Liver (tissue), 3 donors: ENCODE measurements at regions not wholly inside any gene's neighbourhood (a gene's known extent, or its start where the extent isn't known, plus 50 kb on each side); places are given as distances from the start of the nearest gene placed in this dataset.

Source experiments
- JUND ChIP-seq, 2 donors: IDR thresholded peaks; 2 replicates each; pipeline ENCODE4 v1.6.1; 2016; ENCODE audit warnings: antibody characterized with exemption in 2 of 2
- RAD21 ChIP-seq, 2 donors: IDR thresholded peaks; 2 replicates each; pipeline ENCODE4 v1.6.1; 2016; ENCODE audit warnings: antibody characterized with exemption in 2 of 2, mild to moderate bottlenecking in 2 of 2
- SP1 ChIP-seq: IDR thresholded peaks from 2 replicates; pipeline ENCODE4 v1.6.1; 2018; ENCODE audit warnings: antibody characterized with exemption, mild to moderate bottlenecking
- TAF1 ChIP-seq: conservative IDR thresholded peaks from 2 replicates; pipeline ENCODE4 v1.6.1; 2016; ENCODE audit warnings: antibody characterized with exemption, mild to moderate bottlenecking
- YY1 ChIP-seq: IDR thresholded peaks from 2 replicates; pipeline ENCODE4 v1.6.1; 2016; ENCODE audit warnings: antibody characterized with exemption, mild to moderate bottlenecking
- TF ChIP-seq, protein P1 (sequence below): fragments of 150-350 bp; IDR thresholded peaks from 2 replicates; pipeline ENCODE4 v1.5.1; 2017; ENCODE audit warnings: improper control_type of control experiment, low read depth, low read length; ENCODE audit not compliant: missing input control
- TF ChIP-seq, protein P2 (sequence below): IDR thresholded peaks from 2 replicates; pipeline ENCODE4 v1.6.1; 2016; ENCODE audit warnings: antibody characterized with exemption
- TF ChIP-seq, protein P3 (sequence below): IDR thresholded peaks from 2 replicates; pipeline ENCODE4 v1.6.1; 2016; ENCODE audit warnings: antibody characterized with exemption, mild to moderate bottlenecking
- TF ChIP-seq, protein P4 (sequence below): IDR thresholded peaks from 2 replicates; pipeline ENCODE4 v1.6.1; 2016; ENCODE audit warnings: antibody characterized with exemption
- TF ChIP-seq, protein P5 (sequence below): IDR thresholded peaks from 2 replicates; pipeline ENCODE4 v1.6.1; 2016; ENCODE audit warnings: antibody characterized with exemption
- donor health status: healthy.
- donor health status: healthy.

DNA sequence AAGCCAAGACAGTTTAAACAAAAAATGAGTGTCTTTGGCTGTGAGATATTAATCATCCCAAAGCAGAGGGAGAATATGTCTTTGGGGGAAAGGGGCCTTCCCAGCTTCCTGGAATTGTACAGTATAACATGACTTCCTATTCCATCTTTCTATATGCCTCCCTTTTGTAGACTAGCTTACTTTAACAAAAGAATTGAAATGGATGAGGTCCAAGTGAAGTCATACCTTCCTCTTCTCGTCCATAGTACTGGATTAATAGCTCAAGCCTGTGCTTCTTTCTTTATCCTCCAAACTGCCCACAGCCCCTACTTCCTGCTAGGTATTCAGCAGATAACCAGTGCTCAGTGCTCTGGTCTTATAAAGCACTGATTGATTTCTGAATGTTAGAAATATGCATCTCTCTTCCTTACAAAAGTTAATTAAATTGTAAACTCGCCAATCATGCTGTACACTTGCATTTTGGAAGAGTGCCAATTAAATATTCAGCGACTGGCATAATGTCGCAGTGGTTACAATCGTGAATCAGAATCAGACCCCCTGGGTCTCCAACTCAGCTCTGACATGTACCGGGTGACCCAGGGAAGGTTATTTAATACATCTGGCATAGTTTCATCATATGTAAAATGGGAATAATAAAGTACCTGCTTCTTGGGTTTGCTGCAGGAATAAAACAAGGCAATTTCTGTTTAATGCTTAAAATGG, 325.1 kb downstream of the RND3 start:
- TF ChIP-seq, protein P1, sequence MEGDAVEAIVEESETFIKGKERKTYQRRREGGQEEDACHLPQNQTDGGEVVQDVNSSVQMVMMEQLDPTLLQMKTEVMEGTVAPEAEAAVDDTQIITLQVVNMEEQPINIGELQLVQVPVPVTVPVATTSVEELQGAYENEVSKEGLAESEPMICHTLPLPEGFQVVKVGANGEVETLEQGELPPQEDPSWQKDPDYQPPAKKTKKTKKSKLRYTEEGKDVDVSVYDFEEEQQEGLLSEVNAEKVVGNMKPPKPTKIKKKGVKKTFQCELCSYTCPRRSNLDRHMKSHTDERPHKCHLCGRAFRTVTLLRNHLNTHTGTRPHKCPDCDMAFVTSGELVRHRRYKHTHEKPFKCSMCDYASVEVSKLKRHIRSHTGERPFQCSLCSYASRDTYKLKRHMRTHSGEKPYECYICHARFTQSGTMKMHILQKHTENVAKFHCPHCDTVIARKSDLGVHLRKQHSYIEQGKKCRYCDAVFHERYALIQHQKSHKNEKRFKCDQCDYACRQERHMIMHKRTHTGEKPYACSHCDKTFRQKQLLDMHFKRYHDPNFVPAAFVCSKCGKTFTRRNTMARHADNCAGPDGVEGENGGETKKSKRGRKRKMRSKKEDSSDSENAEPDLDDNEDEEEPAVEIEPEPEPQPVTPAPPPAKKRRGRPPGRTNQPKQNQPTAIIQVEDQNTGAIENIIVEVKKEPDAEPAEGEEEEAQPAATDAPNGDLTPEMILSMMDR, result no peak
- no peak for TF ChIP-seq YY1
- no peak for TF ChIP-seq TAF1
- TF ChIP-seq, protein P2, sequence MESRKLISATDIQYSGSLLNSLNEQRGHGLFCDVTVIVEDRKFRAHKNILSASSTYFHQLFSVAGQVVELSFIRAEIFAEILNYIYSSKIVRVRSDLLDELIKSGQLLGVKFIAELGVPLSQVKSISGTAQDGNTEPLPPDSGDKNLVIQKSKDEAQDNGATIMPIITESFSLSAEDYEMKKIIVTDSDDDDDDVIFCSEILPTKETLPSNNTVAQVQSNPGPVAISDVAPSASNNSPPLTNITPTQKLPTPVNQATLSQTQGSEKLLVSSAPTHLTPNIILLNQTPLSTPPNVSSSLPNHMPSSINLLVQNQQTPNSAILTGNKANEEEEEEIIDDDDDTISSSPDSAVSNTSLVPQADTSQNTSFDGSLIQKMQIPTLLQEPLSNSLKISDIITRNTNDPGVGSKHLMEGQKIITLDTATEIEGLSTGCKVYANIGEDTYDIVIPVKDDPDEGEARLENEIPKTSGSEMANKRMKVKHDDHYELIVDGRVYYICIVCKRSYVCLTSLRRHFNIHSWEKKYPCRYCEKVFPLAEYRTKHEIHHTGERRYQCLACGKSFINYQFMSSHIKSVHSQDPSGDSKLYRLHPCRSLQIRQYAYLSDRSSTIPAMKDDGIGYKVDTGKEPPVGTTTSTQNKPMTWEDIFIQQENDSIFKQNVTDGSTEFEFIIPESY, result no peak
- TF ChIP-seq JUND (IDR thresholded peaks at IDR 0.05), result no peak
- TF ChIP-seq, protein P3, sequence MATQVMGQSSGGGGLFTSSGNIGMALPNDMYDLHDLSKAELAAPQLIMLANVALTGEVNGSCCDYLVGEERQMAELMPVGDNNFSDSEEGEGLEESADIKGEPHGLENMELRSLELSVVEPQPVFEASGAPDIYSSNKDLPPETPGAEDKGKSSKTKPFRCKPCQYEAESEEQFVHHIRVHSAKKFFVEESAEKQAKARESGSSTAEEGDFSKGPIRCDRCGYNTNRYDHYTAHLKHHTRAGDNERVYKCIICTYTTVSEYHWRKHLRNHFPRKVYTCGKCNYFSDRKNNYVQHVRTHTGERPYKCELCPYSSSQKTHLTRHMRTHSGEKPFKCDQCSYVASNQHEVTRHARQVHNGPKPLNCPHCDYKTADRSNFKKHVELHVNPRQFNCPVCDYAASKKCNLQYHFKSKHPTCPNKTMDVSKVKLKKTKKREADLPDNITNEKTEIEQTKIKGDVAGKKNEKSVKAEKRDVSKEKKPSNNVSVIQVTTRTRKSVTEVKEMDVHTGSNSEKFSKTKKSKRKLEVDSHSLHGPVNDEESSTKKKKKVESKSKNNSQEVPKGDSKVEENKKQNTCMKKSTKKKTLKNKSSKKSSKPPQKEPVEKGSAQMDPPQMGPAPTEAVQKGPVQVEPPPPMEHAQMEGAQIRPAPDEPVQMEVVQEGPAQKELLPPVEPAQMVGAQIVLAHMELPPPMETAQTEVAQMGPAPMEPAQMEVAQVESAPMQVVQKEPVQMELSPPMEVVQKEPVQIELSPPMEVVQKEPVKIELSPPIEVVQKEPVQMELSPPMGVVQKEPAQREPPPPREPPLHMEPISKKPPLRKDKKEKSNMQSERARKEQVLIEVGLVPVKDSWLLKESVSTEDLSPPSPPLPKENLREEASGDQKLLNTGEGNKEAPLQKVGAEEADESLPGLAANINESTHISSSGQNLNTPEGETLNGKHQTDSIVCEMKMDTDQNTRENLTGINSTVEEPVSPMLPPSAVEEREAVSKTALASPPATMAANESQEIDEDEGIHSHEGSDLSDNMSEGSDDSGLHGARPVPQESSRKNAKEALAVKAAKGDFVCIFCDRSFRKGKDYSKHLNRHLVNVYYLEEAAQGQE, result no peak
- TF ChIP-seq, protein P4, sequence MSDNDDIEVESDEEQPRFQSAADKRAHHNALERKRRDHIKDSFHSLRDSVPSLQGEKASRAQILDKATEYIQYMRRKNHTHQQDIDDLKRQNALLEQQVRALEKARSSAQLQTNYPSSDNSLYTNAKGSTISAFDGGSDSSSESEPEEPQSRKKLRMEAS, result no peak
- TF ChIP-seq SP1, result no peak
- TF ChIP-seq, protein P5, sequence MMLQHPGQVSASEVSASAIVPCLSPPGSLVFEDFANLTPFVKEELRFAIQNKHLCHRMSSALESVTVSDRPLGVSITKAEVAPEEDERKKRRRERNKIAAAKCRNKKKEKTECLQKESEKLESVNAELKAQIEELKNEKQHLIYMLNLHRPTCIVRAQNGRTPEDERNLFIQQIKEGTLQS, result no peak
- no peak for TF ChIP-seq RAD21 (IDR thresholded peaks at IDR 0.05)
